ENCODE measurements at regions not wholly inside any gene's neighbourhood (a gene's known extent, or its start where the extent isn't known, plus 50 kb on each side); places are given as distances from the start of the nearest gene placed in this dataset.

GRCh38 chr15:25094519-25094918 is 139.7 kb downstream of the SNRPN start:
- no peaks in the 10 kb centered on the region for H3K27me3 ChIP-seq (ENCODE audit: control insufficient read depth in 2 of 2, insufficient read depth in 2 of 2, low read length in 2 of 2)
- no peaks in the 10 kb centered on the region for H3K79me2 ChIP-seq (ENCODE audit: control insufficient read depth, insufficient read depth, low read length)
- H3K4me2 ChIP-seq (ENCODE audit: insufficient read depth, low read length): no peak overlapping the region
- CTCF ChIA-PET: no interaction called here
- no TSS peak for BruUV-seq (replicated peaks)
- no peaks in the 10 kb centered on the region for H4K20me1 ChIP-seq (replicated peaks; ENCODE audit: control insufficient read depth, extremely low read depth, insufficient read depth, low read length)
- POLR2A ChIA-PET: no interaction called here
- FAIRE-seq (no peak), DNase-seq (ENCODE audit: low read depth, low spot score) (no peak)
- no peaks in the 10 kb centered on the region for H3K9me3 ChIP-seq (replicated peaks; ENCODE audit: control insufficient read depth, insufficient read depth, low read length)
- dilution Hi-C loops (cut with MboI; ENCODE audit: extremely low pct_ligation_motif_present, low sequenced_read_pairs): no loop called here
- intact Hi-C loops (cut with micrococcal nuclease): no loop called here
- H3K9me1 ChIP-seq (replicated peaks; ENCODE audit: control insufficient read depth, extremely low read depth, insufficient read depth, low read length): no peaks in the 10 kb centered on the region
- H3K9ac ChIP-seq (replicated peaks; ENCODE audit: extremely low read depth, insufficient read depth, low read length): no peak overlapping the region
- H2AFZ ChIP-seq (ENCODE audit: low read depth, low read length): no peak overlapping the region
- H3K27ac ChIP-seq (ENCODE audit: insufficient read depth, low read depth, low read length): no peak overlapping the region
- H3K36me3 ChIP-seq (ENCODE audit: control insufficient read depth in 2 of 2, extremely low read depth in 1 of 2, insufficient read depth in 2 of 2, low read length in 2 of 2): peaks cover 0 to 26% of the 10 kb centered on the region in 2 experiments
- TF ChIP-seq POLR2AphosphoS5 (IDR thresholded peaks at IDR 0.05; ENCODE audit: insufficient read depth, low read depth, low read length): no peak
- no peak for TF ChIP-seq POLR2A (IDR thresholded peaks at IDR 0.05; ENCODE audit: low read depth, low read length)
- no peak for TF ChIP-seq CTCF (IDR thresholded peaks at IDR 0.05; ENCODE audit: extremely low read depth in 1 of 2, insufficient read depth in 1 of 2, low read depth in 1 of 2, low read length in 2 of 2)
- TF ChIP-seq JUN (IDR thresholded peaks at IDR 0.05; ENCODE audit: borderline replicate concordance, insufficient read depth, insufficient read length, low read depth): no peak
- no peaks in the 10 kb centered on the region for H3K4me1 ChIP-seq (ENCODE audit: control insufficient read depth, extremely low read depth, insufficient read depth, low read length)
- H3K4me3 ChIP-seq (replicated peaks in 1 of 3; ENCODE audit: insufficient read depth in 1 of 3, low read depth in 1 of 3, low read length in 3 of 3): no peak overlapping the region

GRCh38 chr15:25095179-25095578 is 140.4 kb downstream of the SNRPN start:
- no peaks in the 10 kb centered on the region for H3K79me2 ChIP-seq (ENCODE audit: control insufficient read depth, insufficient read depth, low read length)
- no peak for FAIRE-seq
- TF ChIP-seq MYC (IDR thresholded peaks at IDR 0.05; ENCODE audit: low read depth, low read length) (no peak), FOS (IDR thresholded peaks at IDR 0.05; ENCODE audit: borderline replicate concordance, insufficient read depth, low read length) (no peak), POLR2AphosphoS5 (IDR thresholded peaks at IDR 0.05; ENCODE audit: insufficient read depth, low read depth, low read length) (no peak), JUN (IDR thresholded peaks at IDR 0.05; ENCODE audit: borderline replicate concordance, insufficient read depth, insufficient read length, low read depth) (no peak), EZH2 (IDR thresholded peaks at IDR 0.05; ENCODE audit: borderline replicate concordance, low read depth, low read length, severe bottlenecking) (no peak), MAX (IDR thresholded peaks at IDR 0.05; ENCODE audit: insufficient read depth, insufficient read length) (no peak), POLR2A (IDR thresholded peaks at IDR 0.05; ENCODE audit: low read depth, low read length) (no peak), GATA2 (IDR thresholded peaks at IDR 0.05; ENCODE audit: insufficient read depth, insufficient read length, low read depth, low read length) (no peak), CTCF (IDR thresholded peaks at IDR 0.05; ENCODE audit: extremely low read depth in 1 of 2, insufficient read depth in 1 of 2, low read depth in 1 of 2, low read length in 2 of 2) (no peak)
- H4K20me1 ChIP-seq (replicated peaks; ENCODE audit: control insufficient read depth, extremely low read depth, insufficient read depth, low read length): no peaks in the 10 kb centered on the region
- ChIA-PET CTCF (no interaction called here), POLR2A (no interaction called here)
- H3K9me3 ChIP-seq (replicated peaks; ENCODE audit: control insufficient read depth, insufficient read depth, low read length): no peaks in the 10 kb centered on the region
- H3K27me3 ChIP-seq (ENCODE audit: control insufficient read depth in 2 of 2, insufficient read depth in 2 of 2, low read length in 2 of 2): no peaks in the 10 kb centered on the region
- H3K4me1 ChIP-seq (ENCODE audit: control insufficient read depth, extremely low read depth, insufficient read depth, low read length): no peaks in the 10 kb centered on the region
- no peak overlapping the region for H3K27ac ChIP-seq (ENCODE audit: insufficient read depth, low read depth, low read length)
- no peak overlapping the region for H3K9ac ChIP-seq (replicated peaks; ENCODE audit: extremely low read depth, insufficient read depth, low read length)
- no peak overlapping the region for H3K4me3 ChIP-seq (replicated peaks in 1 of 3; ENCODE audit: insufficient read depth in 1 of 3, low read depth in 1 of 3, low read length in 3 of 3)
- DNase-seq (ENCODE audit: low read depth, low spot score): no peak
- peaks cover 0 to 25% of the 10 kb centered on the region in 2 experiments for H3K36me3 ChIP-seq (ENCODE audit: control insufficient read depth in 2 of 2, extremely low read depth in 1 of 2, insufficient read depth in 2 of 2, low read length in 2 of 2)
- no peak overlapping the region for H2AFZ ChIP-seq (ENCODE audit: low read depth, low read length)
- no peak overlapping the region for H3K4me2 ChIP-seq (ENCODE audit: insufficient read depth, low read length)
- no TSS peak for BruUV-seq (replicated peaks)
- no peaks in the 10 kb centered on the region for H3K9me1 ChIP-seq (replicated peaks; ENCODE audit: control insufficient read depth, extremely low read depth, insufficient read depth, low read length)
- intact Hi-C loops (cut with micrococcal nuclease): no loop called here
- dilution Hi-C loops (cut with MboI; ENCODE audit: extremely low pct_ligation_motif_present, low sequenced_read_pairs): no loop called here
